GM12891 (cell line): ENCODE measurements at regions not wholly inside any gene's neighbourhood (a gene's known extent, or its start where the extent isn't known, plus 50 kb on each side); places are given as distances from the start of the nearest gene placed in this dataset.
"Not testable (repeated sequence)": the region's sequence is repeated elsewhere in the genome, so short reads cannot be mapped to it uniquely, and the experiment has no call there.

Experiments used
- POLR2A ChIP-seq: IDR thresholded peaks from 2 replicates; pipeline ENCODE4 v1.6.1; 2011; ENCODE audit warnings: low read depth, low read length, control low read depth
- POLR2AphosphoS5 ChIP-seq: IDR thresholded peaks from 2 replicates; pipeline ENCODE4 v1.6.1; 2011; ENCODE audit warnings: low read depth, low read length, control low read depth
- POU2F2 ChIP-seq: IDR thresholded peaks from 2 replicates; pipeline ENCODE4 v1.6.1; 2011; ENCODE audit warnings: low read depth, mild to moderate bottlenecking, control low read depth, low read length, moderate library complexity
- SPI1 ChIP-seq: IDR thresholded peaks from 2 replicates; pipeline ENCODE4 v1.6.1; 2011; ENCODE audit warnings: low read depth, low read length, control low read depth
- TAF1 ChIP-seq: IDR thresholded peaks from 2 replicates; pipeline ENCODE4 v1.6.1; 2011; ENCODE audit warnings: low read depth, low read length, control low read depth

DNA sequence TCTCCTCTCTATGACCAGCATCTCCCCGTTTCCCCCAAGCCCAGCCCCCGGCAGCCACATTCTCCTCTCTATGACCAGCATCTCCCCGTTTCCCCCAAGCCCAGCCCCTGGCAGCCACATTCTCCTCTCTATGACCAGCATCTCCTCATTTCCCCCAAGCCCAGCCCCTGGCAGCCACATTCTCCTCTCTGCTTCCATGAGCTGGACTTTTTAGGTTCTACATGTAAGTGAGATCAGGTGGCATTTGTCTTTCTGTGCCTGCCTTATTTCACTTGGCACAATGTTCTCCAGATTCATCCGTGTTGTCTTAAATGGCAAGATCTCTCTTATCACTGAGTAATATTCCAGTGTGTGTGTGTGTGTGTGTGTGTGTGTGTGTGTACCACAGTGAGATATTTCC is 428.1 kb upstream of the B3GAT1 start:
- TF ChIP-seq POLR2A, POLR2AphosphoS5, TAF1, POU2F2, SPI1: not testable (repeated sequence)
